ENCODE measurements at regions not wholly inside any gene's neighbourhood (a gene's known extent, or its start where the extent isn't known, plus 50 kb on each side); places are given as distances from the start of the nearest gene placed in this dataset.

DNA sequence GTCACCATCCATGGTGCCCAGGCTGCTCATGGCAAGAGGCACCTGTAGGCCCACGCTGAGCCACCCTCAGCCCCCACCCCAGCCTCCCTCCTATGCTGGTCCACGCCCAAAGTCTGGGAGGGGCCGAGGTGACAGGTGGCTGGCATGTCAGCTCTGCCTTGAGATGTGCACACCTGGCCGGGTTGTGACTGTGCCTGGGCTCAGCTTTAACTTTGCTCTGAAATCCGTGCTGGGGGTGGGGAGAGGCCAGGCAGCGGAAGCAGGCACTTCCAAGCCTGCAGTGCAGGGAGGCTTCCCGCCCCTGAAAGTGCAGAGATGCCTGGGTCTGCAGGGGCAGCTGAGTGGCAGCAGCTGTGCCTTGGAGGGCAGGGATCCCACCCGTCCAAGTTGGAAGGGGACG is 1124.8 kb downstream of the SI start:
- Histone ChIP-seq H2AFZ (ENCODE audit: low read length) (no peak overlapping the region), H3K36me3 (ENCODE audit: insufficient read depth, low read length) (no peaks in the 10 kb centered on the region)
- TF ChIP-seq, protein P1, sequence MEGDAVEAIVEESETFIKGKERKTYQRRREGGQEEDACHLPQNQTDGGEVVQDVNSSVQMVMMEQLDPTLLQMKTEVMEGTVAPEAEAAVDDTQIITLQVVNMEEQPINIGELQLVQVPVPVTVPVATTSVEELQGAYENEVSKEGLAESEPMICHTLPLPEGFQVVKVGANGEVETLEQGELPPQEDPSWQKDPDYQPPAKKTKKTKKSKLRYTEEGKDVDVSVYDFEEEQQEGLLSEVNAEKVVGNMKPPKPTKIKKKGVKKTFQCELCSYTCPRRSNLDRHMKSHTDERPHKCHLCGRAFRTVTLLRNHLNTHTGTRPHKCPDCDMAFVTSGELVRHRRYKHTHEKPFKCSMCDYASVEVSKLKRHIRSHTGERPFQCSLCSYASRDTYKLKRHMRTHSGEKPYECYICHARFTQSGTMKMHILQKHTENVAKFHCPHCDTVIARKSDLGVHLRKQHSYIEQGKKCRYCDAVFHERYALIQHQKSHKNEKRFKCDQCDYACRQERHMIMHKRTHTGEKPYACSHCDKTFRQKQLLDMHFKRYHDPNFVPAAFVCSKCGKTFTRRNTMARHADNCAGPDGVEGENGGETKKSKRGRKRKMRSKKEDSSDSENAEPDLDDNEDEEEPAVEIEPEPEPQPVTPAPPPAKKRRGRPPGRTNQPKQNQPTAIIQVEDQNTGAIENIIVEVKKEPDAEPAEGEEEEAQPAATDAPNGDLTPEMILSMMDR (IDR thresholded peaks at IDR 0.05; ENCODE audit: low read length), result no peak
- no peak for TF ChIP-seq EZH2 (IDR thresholded peaks at IDR 0.05; ENCODE audit: borderline replicate concordance, low read length)

DNA sequence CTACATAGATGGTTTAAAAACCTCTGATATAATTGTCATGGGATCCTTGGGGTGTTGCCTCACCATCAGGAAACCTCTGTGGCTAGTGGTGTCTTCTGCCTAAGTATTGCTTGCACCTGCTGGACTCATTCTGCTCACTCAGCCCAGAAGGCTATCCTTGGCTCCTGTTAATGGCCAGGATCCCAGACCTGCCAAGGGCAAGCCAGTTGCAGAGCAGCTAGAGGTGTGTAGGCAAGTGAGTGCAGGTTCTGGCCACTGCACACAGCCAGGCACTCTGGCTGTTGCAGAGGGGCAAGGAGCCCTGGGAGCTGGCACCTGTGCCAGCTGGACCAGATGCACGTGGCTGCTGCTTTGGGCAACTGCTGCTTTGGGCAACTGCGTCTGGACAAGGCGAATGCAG is 1125.8 kb downstream of the SI start:
- H3K9me2 ChIP-seq (ENCODE audit: low read depth, low read length), result no peaks in the 10 kb centered on the region
- H3F3A ChIP-seq (ENCODE audit: insufficient read depth, low read length), result no peaks in the 10 kb centered on the region
- no peak overlapping the region for H3K4me2 ChIP-seq (ENCODE audit: low read length)
- H2AFZ ChIP-seq (ENCODE audit: low read length), result no peak overlapping the region
- H3K27me3 ChIP-seq (ENCODE audit: insufficient read depth, low read length), result no peaks in the 10 kb centered on the region
- no peak overlapping the region for H3K9ac ChIP-seq (ENCODE audit: low read length)
- no peak overlapping the region for H3K4me3 ChIP-seq (ENCODE audit: low read depth, low read length, poor library complexity, severe bottlenecking)
- H3K4me1 ChIP-seq (ENCODE audit: insufficient read depth, low read length, severe bottlenecking), result no peaks in the 10 kb centered on the region
- no peak overlapping the region for H3K27ac ChIP-seq (ENCODE audit: low read depth, low read length, poor library complexity, severe bottlenecking)
- no peaks in the 10 kb centered on the region for H3K9me3 ChIP-seq (ENCODE audit: low read length)
- no peaks in the 10 kb centered on the region for H3K36me3 ChIP-seq (ENCODE audit: insufficient read depth, low read length)
- no peaks in the 10 kb centered on the region for H3K79me2 ChIP-seq (ENCODE audit: insufficient read depth, low read length)
- no peaks in the 10 kb centered on the region for H4K20me1 ChIP-seq (ENCODE audit: insufficient read depth, low read length)
- TF ChIP-seq EZH2 (IDR thresholded peaks at IDR 0.05; ENCODE audit: borderline replicate concordance, low read length), result no peak
- TF ChIP-seq, protein P1 (IDR thresholded peaks at IDR 0.05; ENCODE audit: low read length), result no peak

More for the DNA sequence above, 1124.8 kb downstream of the SI start:
- H3K4me3 ChIP-seq (ENCODE audit: low read depth, low read length, poor library complexity, severe bottlenecking), result no peak overlapping the region
- H3K9me3 ChIP-seq (ENCODE audit: low read length), result no peaks in the 10 kb centered on the region
- no peaks in the 10 kb centered on the region for H3K4me1 ChIP-seq (ENCODE audit: insufficient read depth, low read length, severe bottlenecking)
- H3K27ac ChIP-seq (ENCODE audit: low read depth, low read length, poor library complexity, severe bottlenecking), result no peak overlapping the region
- no peaks in the 10 kb centered on the region for H3F3A ChIP-seq (ENCODE audit: insufficient read depth, low read length)
- H3K9me2 ChIP-seq (ENCODE audit: low read depth, low read length), result no peaks in the 10 kb centered on the region
- no peaks in the 10 kb centered on the region for H3K27me3 ChIP-seq (ENCODE audit: insufficient read depth, low read length)
- H3K4me2 ChIP-seq (ENCODE audit: low read length), result no peak overlapping the region
- no peak overlapping the region for H3K9ac ChIP-seq (ENCODE audit: low read length)
- H3K79me2 ChIP-seq (ENCODE audit: insufficient read depth, low read length), result no peaks in the 10 kb centered on the region
- H4K20me1 ChIP-seq (ENCODE audit: insufficient read depth, low read length), result no peaks in the 10 kb centered on the region

DNA sequence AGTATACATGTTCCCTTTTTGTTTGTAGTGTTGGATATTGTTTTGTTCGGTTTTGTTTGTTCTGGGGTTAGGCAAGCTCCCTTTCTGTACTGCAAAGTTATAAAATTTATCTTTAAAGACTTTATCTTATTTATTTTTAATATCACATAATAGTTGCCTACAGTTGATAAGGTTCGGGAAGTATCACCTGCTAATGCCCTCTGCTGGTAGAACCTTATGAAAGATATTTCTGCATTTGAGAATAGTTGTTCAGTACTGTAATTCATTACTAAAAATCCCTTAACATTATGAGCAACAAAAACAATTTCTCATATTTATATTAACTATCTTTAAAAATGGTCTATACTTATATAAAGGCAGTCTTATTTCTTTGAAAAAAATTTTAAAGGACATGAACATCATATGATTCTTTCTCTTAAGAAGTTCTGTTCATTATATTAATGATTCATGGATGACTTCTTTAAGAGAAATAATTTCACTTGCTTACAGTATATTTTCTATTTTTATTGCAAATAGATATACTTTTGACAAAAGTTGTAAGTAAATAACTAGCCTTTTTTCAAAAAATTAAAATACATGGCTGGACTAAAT is 1126.8 kb downstream of the SI start:
- H3K4me2 ChIP-seq (ENCODE audit: low read length), result no peak overlapping the region
- H3K9ac ChIP-seq (ENCODE audit: low read length), result no peak overlapping the region
- no peak overlapping the region for H3K4me3 ChIP-seq (ENCODE audit: low read depth, low read length, poor library complexity, severe bottlenecking)
- no peak overlapping the region for H2AFZ ChIP-seq (ENCODE audit: low read length)
- H3K9me3 ChIP-seq (ENCODE audit: low read length), result no peaks in the 10 kb centered on the region
- H4K20me1 ChIP-seq (ENCODE audit: insufficient read depth, low read length), result no peaks in the 10 kb centered on the region
- no peaks in the 10 kb centered on the region for H3K36me3 ChIP-seq (ENCODE audit: insufficient read depth, low read length)
- no peaks in the 10 kb centered on the region for H3K9me2 ChIP-seq (ENCODE audit: low read depth, low read length)
- no peaks in the 10 kb centered on the region for H3K4me1 ChIP-seq (ENCODE audit: insufficient read depth, low read length, severe bottlenecking)
- H3K79me2 ChIP-seq (ENCODE audit: insufficient read depth, low read length), result no peaks in the 10 kb centered on the region
- no peak for TF ChIP-seq EZH2 (IDR thresholded peaks at IDR 0.05; ENCODE audit: borderline replicate concordance, low read length)
- TF ChIP-seq, protein P1 (IDR thresholded peaks at IDR 0.05; ENCODE audit: low read length), result peak; percentile 57
- H3F3A ChIP-seq (ENCODE audit: insufficient read depth, low read length), result no peaks in the 10 kb centered on the region
- no peak overlapping the region for H3K27ac ChIP-seq (ENCODE audit: low read depth, low read length, poor library complexity, severe bottlenecking)
- no peaks in the 10 kb centered on the region for H3K27me3 ChIP-seq (ENCODE audit: insufficient read depth, low read length)
